Prostate gland (tissue), 2 donors: ENCODE measurements at regions not wholly inside any gene's neighbourhood (a gene's known extent, or its start where the extent isn't known, plus 50 kb on each side); places are given as distances from the start of the nearest gene placed in this dataset.

ENCODE experiments used
- POLR2AphosphoS5 ChIP-seq: sonication (generic); formaldehyde crosslinking; IDR thresholded peaks from one replicate; pipeline ENCODE4 v1.6.1; 2017; ENCODE audit warnings: antibody characterized with exemption
- TF ChIP-seq, protein P1 (sequence below), 4 experiments: fragments of 200-600 bp in 2 of 4; fragments of 450-650 bp in 2 of 4; sonication (generic) in 2 of 4; IDR thresholded peaks; 1 replicate in 3 of 4; 2 replicates in 1 of 4; pipeline ENCODE4 v1.5.1; 2016 to 2019; ENCODE audit warnings: antibody characterized with exemption in 4 of 4, mild to moderate bottlenecking in 2 of 4, moderate library complexity in 2 of 4

DNA sequence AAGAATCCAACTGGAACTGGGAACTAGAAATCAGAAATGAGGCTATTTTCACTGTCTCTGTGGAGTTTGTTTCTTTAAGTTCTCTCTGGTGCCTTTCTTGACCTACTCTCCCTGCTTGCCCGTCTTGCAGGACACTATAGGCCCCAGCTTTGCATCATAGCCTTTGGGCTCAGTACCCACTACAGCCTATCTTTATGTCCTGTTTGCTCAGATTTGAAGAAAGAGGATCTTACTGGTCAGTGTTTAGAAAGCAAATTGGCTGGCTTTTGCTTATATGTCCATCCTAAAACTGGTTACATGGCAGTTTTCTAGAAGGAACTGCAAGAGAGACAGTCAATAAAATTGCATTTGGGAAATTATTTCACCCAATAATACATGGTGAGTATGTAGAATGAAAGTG, 231.8 kb upstream of the TBL1XR1 start:
- no peak for TF ChIP-seq POLR2AphosphoS5
- TF ChIP-seq, protein P1, sequence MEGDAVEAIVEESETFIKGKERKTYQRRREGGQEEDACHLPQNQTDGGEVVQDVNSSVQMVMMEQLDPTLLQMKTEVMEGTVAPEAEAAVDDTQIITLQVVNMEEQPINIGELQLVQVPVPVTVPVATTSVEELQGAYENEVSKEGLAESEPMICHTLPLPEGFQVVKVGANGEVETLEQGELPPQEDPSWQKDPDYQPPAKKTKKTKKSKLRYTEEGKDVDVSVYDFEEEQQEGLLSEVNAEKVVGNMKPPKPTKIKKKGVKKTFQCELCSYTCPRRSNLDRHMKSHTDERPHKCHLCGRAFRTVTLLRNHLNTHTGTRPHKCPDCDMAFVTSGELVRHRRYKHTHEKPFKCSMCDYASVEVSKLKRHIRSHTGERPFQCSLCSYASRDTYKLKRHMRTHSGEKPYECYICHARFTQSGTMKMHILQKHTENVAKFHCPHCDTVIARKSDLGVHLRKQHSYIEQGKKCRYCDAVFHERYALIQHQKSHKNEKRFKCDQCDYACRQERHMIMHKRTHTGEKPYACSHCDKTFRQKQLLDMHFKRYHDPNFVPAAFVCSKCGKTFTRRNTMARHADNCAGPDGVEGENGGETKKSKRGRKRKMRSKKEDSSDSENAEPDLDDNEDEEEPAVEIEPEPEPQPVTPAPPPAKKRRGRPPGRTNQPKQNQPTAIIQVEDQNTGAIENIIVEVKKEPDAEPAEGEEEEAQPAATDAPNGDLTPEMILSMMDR (IDR thresholded peaks at IDR 0.05) = no peak
